ENCODE measurements at regions not wholly inside any gene's neighbourhood (a gene's known extent, or its start where the extent isn't known, plus 50 kb on each side); places are given as distances from the start of the nearest gene placed in this dataset.

DNA sequence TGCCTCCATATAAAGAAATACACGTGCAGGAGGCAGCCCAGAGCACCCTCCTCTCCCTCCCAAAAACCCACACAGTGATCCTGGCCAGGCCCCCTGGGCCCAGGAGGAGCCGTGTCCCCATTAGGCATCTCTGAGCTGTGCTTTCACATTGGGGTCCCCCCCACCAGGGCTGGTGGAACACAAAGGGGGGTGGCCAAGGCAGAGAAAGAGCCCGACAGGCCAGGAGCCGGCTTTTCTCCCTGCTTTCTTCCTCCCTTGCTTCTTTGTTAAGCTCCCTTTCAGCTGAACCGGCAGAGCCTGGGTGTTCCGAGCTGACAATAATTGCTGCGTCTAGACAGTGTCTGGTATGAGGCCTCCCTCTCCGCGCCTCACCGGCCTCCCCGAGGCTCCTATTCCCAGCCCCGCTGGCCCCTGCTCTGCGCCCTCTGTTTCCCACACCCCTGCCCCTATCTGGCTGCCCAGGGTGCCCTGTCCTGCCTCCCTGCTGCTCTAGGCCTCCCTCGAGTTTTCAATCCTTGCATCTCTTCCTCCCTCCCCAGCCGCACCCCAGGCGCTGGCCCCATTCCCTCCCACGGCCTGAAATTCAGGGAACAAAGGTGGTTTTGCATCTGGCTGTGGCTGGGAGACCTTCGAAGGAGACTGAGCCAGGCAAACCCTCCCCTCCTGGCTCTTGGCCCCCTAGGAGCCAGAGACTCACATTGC is 120.6 kb downstream of the C9orf50 start:
- TF ChIP-seq YY1 (IDR thresholded peaks at IDR 0.05; ENCODE audit: insufficient read depth, insufficient read length) (no peak), SUZ12 (IDR thresholded peaks at IDR 0.05; ENCODE audit: extremely low read depth, insufficient read depth, insufficient read length) (no peak), ZNF274 (IDR thresholded peaks at IDR 0.05; ENCODE audit: low read depth, low read length) (no peak)
